Natural killer cell treated with Interleukin-12 subunit alpha and Interleukin-12 subunit beta and Interleukin-15 and Interleukin-18, amount 100 ng/mL, for 72 hours (primary cell): ENCODE measurements at regions not wholly inside any gene's neighbourhood (a gene's known extent, or its start where the extent isn't known, plus 50 kb on each side); places are given as distances from the start of the nearest gene placed in this dataset.
"Not testable (repeated sequence)": the region's sequence is repeated elsewhere in the genome, so short reads cannot be mapped to it uniquely, and the experiment has no call there.

Experiments
- ATAC-seq, 2 donors: fragments of 150-1000 bp; cut with Tn5 transposase in 1 of 2; sonication (Bioruptor Pico), chemical (Tn5 transposase) in 1 of 2; 2 replicates each; pipeline ENCODE4 v1.10.0; 2021
- DNase-seq: peaks from one replicate; pipeline ENCODE4 v3.0.0; 2022; ENCODE audit warnings: low spot score
- H3K27ac Mint-ChIP-seq, 2 donors: 1 replicate in 1 of 2; 2 replicates in 1 of 2; pipeline ENCODE4 v1.8.0; 2022; ENCODE audit warnings: mixed read lengths in 2 of 2, mild to moderate bottlenecking in 1 of 2, moderate library complexity in 1 of 2
- H3K27me3 Mint-ChIP-seq, 2 donors: 1 replicate in 1 of 2; 2 replicates in 1 of 2; pipeline ENCODE4 v1.8.0; 2022; ENCODE audit warnings: mixed read lengths in 2 of 2
- H3K36me3 Mint-ChIP-seq: one replicate; pipeline ENCODE4 v1.8.0; 2022; ENCODE audit warnings: mixed read lengths
- H3K4me1 Mint-ChIP-seq, 2 donors: 1 replicate in 1 of 2; 2 replicates in 1 of 2; pipeline ENCODE4 v1.8.0; 2022; ENCODE audit warnings: low read depth in 2 of 2, mixed read lengths in 2 of 2, mild to moderate bottlenecking in 1 of 2
- H3K4me3 Mint-ChIP-seq: one replicate; pipeline ENCODE4 v1.8.0; 2022; ENCODE audit warnings: mixed read lengths
- H3K9me3 Mint-ChIP-seq: 2 replicates; pipeline ENCODE4 v1.8.0; 2022; ENCODE audit warnings: mixed read lengths

GRCh38 chr6:16914184-16914583 lies 152.9 kb upstream of the ATXN1 start:
- Mint-ChIP-seq H3K36me3 (peaks cover 4% of the 10 kb centered on the region), H3K27me3 (peaks cover 4 to 9% of the 10 kb centered on the region in 2 donors), H3K4me3 (no peak overlapping the region), H3K27ac (no peak overlapping the region), H3K4me1 (peaks cover 7 to 22% of the 10 kb centered on the region in 2 donors), H3K9me3 (no peaks in the 10 kb centered on the region)
- DNase-seq (no peak), ATAC-seq (no peak)

- Mint-ChIP-seq H3K4me3 (no peak overlapping the region), H3K36me3 (peaks cover 4% of the 10 kb centered on the region), H3K9me3 (no peaks in the 10 kb centered on the region), H3K4me1 (peaks cover 7 to 22% of the 10 kb centered on the region in 2 donors), H3K27me3 (peaks cover 5 to 11% of the 10 kb centered on the region in 2 donors), H3K27ac (no peak overlapping the region)
- DNase-seq: no peak
- no peak for ATAC-seq
These were observed 151.5 kb upstream of the ATXN1 start for GRCh38 chr6:16912756-16913155.

- ATAC-seq: no peak
- H3K27me3 Mint-ChIP-seq: peaks cover 13 to 15% of the 10 kb centered on the region in 2 donors
These were observed 149.8 kb upstream of the ATXN1 start for GRCh38 chr6:16911088-16911487.

GRCh38 chr6:16909658-16910360 lies 148.5 kb upstream of the ATXN1 start:
- peak in 1 of 2 donors; percentile 57 for ATAC-seq
- H3K4me3 Mint-ChIP-seq: no peak overlapping the region

More at GRCh38 chr6:16911088-16911487, 149.8 kb upstream of the ATXN1 start:
- Mint-ChIP-seq H3K27ac (no peak overlapping the region), H3K4me3 (no peak overlapping the region), H3K4me1 (peaks cover 7 to 22% of the 10 kb centered on the region in 2 donors), H3K36me3 (peaks cover 4% of the 10 kb centered on the region), H3K9me3 (no peaks in the 10 kb centered on the region)
- no peak for DNase-seq

GRCh38 chr6:16907991-16908390 lies 146.7 kb upstream of the ATXN1 start:
- no peak overlapping the region for H3K27ac Mint-ChIP-seq
- no peaks in the 10 kb centered on the region for H3K9me3 Mint-ChIP-seq
- H3K27me3 Mint-ChIP-seq: peaks cover 30 to 37% of the 10 kb centered on the region in 2 donors
- peaks cover 4% of the 10 kb centered on the region for H3K36me3 Mint-ChIP-seq
- H3K4me3 Mint-ChIP-seq: no peak overlapping the region
- DNase-seq: no peak
- H3K4me1 Mint-ChIP-seq: peaks cover 7 to 22% of the 10 kb centered on the region in 2 donors
- no peak for ATAC-seq

More at GRCh38 chr6:16909658-16910360, 148.5 kb upstream of the ATXN1 start:
- no peak overlapping the region for H3K27ac Mint-ChIP-seq
- peaks cover 17 to 21% of the 10 kb centered on the region in 2 donors for H3K27me3 Mint-ChIP-seq
- no peak for DNase-seq
- H3K36me3 Mint-ChIP-seq: peaks cover 4% of the 10 kb centered on the region
- H3K4me1 Mint-ChIP-seq: peaks cover 7 to 22% of the 10 kb centered on the region in 2 donors
- H3K9me3 Mint-ChIP-seq: no peaks in the 10 kb centered on the region

- H3K4me3 Mint-ChIP-seq: no peak overlapping the region
- H3K9me3 Mint-ChIP-seq: no peaks in the 10 kb centered on the region
- DNase-seq (no peak), ATAC-seq (no peak)
- no peaks in the 10 kb centered on the region for H3K36me3 Mint-ChIP-seq
- H3K27ac Mint-ChIP-seq: no peak overlapping the region
- peaks cover 0 to 5% of the 10 kb centered on the region in 2 donors for H3K4me1 Mint-ChIP-seq
- H3K27me3 Mint-ChIP-seq: peaks cover 37 to 38% of the 10 kb centered on the region in 2 donors
These were observed 143.7 kb upstream of the ATXN1 start for GRCh38 chr6:16904957-16905356.

GRCh38 chr6:16903470-16903869 lies 142.2 kb upstream of the ATXN1 start:
- Mint-ChIP-seq H3K9me3 (no peaks in the 10 kb centered on the region), H3K27me3 (peaks cover 38 to 43% of the 10 kb centered on the region in 2 donors)

GRCh38 chr6:16902502-16902901 lies 141.2 kb upstream of the ATXN1 start:
- H3K9me3 Mint-ChIP-seq: no peaks in the 10 kb centered on the region
- no peaks in the 10 kb centered on the region for H3K4me1 Mint-ChIP-seq
- H3K4me3 Mint-ChIP-seq: no peak overlapping the region
- H3K36me3 Mint-ChIP-seq: no peaks in the 10 kb centered on the region
- no peak overlapping the region for H3K27ac Mint-ChIP-seq
- DNase-seq (no peak), ATAC-seq (no peak)
- peaks cover 33 to 38% of the 10 kb centered on the region in 2 donors for H3K27me3 Mint-ChIP-seq

More at GRCh38 chr6:16903470-16903869, 142.2 kb upstream of the ATXN1 start:
- Mint-ChIP-seq H3K36me3 (no peaks in the 10 kb centered on the region), H3K27ac (no peak overlapping the region), H3K4me1 (no peaks in the 10 kb centered on the region), H3K4me3 (no peak overlapping the region)
- ATAC-seq (no peak), DNase-seq (no peak)

GRCh38 chr6:16901782-16902181 lies 140.5 kb upstream of the ATXN1 start:
- H3K27ac Mint-ChIP-seq: no peak overlapping the region
- H3K36me3 Mint-ChIP-seq: no peaks in the 10 kb centered on the region
- H3K27me3 Mint-ChIP-seq: peaks cover 36% of the 10 kb centered on the region in 2 donors
- DNase-seq (no peak), ATAC-seq (no peak)
- no peaks in the 10 kb centered on the region for H3K4me1 Mint-ChIP-seq
- H3K4me3 Mint-ChIP-seq: no peak overlapping the region
- H3K9me3 Mint-ChIP-seq: no peaks in the 10 kb centered on the region

GRCh38 chr6:16901306-16901705 lies 140.0 kb upstream of the ATXN1 start:
- H3K9me3 Mint-ChIP-seq: no peaks in the 10 kb centered on the region
- no peak overlapping the region for H3K4me3 Mint-ChIP-seq
- no peaks in the 10 kb centered on the region for H3K36me3 Mint-ChIP-seq
- ATAC-seq (no peak), DNase-seq (no peak)
- H3K4me1 Mint-ChIP-seq: no peaks in the 10 kb centered on the region
- H3K27ac Mint-ChIP-seq: no peak overlapping the region
- H3K27me3 Mint-ChIP-seq: peaks cover 31 to 35% of the 10 kb centered on the region in 2 donors

GRCh38 chr6:16898640-16899396 lies 137.6 kb upstream of the ATXN1 start:
- Mint-ChIP-seq H3K4me3 (no peak overlapping the region), H3K36me3 (no peaks in the 10 kb centered on the region), H3K4me1 (no peaks in the 10 kb centered on the region), H3K27me3 (peaks cover 13 to 25% of the 10 kb centered on the region in 2 donors), H3K9me3 (no peaks in the 10 kb centered on the region), H3K27ac (no peak overlapping the region)
- no peak for ATAC-seq
- DNase-seq: no peak

- H3K9me3 Mint-ChIP-seq: no peaks in the 10 kb centered on the region
- no peaks in the 10 kb centered on the region for H3K4me1 Mint-ChIP-seq
- DNase-seq (no peak), ATAC-seq (no peak)
- H3K4me3 Mint-ChIP-seq: no peak overlapping the region
- H3K27me3 Mint-ChIP-seq: peaks cover 6 to 16% of the 10 kb centered on the region in 2 donors
- H3K27ac Mint-ChIP-seq: no peak overlapping the region
- H3K36me3 Mint-ChIP-seq: no peaks in the 10 kb centered on the region
These were observed 136.4 kb upstream of the ATXN1 start for GRCh38 chr6:16897669-16898068.

- ATAC-seq (no peak), DNase-seq (no peak)
- no peaks in the 10 kb centered on the region for H3K36me3 Mint-ChIP-seq
- no peaks in the 10 kb centered on the region for H3K4me1 Mint-ChIP-seq
- no peaks in the 10 kb centered on the region for H3K9me3 Mint-ChIP-seq
- no peak overlapping the region for H3K27ac Mint-ChIP-seq
- H3K27me3 Mint-ChIP-seq: peaks cover 6 to 13% of the 10 kb centered on the region in 2 donors
- no peak overlapping the region for H3K4me3 Mint-ChIP-seq
These were observed 133.0 kb upstream of the ATXN1 start for GRCh38 chr6:16894301-16894700.

GRCh38 chr6:16891110-16891509 lies 129.8 kb upstream of the ATXN1 start:
- not testable (repeated sequence) for DNase-seq, H3K4me3 Mint-ChIP-seq, ATAC-seq, H3K36me3 Mint-ChIP-seq, H3K4me1 Mint-ChIP-seq, H3K9me3 Mint-ChIP-seq, H3K27ac Mint-ChIP-seq
- peaks cover 9 to 16% of the 10 kb centered on the region in 2 donors for H3K27me3 Mint-ChIP-seq
